ENCODE measurements at regions not wholly inside any gene's neighbourhood (a gene's known extent, or its start where the extent isn't known, plus 50 kb on each side); places are given as distances from the start of the nearest gene placed in this dataset.

DNA sequence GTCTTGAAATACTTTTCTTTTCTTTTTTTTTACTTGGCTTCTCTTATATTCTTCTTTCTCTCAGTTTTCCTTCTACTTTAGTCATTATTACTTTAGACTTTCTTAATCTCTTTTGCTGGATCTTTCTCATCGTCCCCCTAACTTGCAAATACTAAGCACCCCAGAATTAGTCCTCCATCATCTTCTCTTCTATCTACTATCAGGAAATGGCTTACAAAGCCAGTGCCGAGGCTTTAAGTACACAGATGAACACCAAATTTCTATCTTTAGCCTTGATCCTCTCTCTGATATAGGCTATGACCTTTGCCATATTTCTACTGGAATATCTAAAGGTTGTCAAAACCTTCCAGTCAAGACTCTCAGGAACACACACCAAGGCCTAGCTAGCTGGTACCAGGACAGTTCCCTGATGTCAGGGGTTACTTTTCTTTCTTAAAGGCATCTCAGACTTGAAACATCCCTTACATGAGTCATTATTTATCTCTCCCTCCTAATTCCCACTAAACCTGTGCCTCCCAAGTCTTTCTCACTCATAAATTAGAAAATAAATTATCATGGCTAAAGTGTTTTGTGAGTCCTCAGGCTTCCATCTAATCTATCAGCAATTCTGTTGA lies 278.6 kb upstream of the TCF21 start:
- ATAC-seq (no peak), DNase-seq (no peak)
- Histone ChIP-seq H3K4me3 (no peak overlapping the region), H3K27me3 (peaks cover 0 to 11% (median 0%) of the 10 kb centered on the region in 7 donors), H3K27ac (no peak overlapping the region), H3K36me3 (no peaks in the 10 kb centered on the region), H3K4me1 (no peaks in the 10 kb centered on the region), H3K9me3 (no peaks in the 10 kb centered on the region)
- TF ChIP-seq, protein P1, sequence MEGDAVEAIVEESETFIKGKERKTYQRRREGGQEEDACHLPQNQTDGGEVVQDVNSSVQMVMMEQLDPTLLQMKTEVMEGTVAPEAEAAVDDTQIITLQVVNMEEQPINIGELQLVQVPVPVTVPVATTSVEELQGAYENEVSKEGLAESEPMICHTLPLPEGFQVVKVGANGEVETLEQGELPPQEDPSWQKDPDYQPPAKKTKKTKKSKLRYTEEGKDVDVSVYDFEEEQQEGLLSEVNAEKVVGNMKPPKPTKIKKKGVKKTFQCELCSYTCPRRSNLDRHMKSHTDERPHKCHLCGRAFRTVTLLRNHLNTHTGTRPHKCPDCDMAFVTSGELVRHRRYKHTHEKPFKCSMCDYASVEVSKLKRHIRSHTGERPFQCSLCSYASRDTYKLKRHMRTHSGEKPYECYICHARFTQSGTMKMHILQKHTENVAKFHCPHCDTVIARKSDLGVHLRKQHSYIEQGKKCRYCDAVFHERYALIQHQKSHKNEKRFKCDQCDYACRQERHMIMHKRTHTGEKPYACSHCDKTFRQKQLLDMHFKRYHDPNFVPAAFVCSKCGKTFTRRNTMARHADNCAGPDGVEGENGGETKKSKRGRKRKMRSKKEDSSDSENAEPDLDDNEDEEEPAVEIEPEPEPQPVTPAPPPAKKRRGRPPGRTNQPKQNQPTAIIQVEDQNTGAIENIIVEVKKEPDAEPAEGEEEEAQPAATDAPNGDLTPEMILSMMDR (IDR thresholded peaks at IDR 0.05): no peak
- intact Hi-C loops (cut with DNase I): no loop called here
- 69 to 73% methylated on average over 2 of the region's 2 CpGs for WGBS, 2 donors

DNA sequence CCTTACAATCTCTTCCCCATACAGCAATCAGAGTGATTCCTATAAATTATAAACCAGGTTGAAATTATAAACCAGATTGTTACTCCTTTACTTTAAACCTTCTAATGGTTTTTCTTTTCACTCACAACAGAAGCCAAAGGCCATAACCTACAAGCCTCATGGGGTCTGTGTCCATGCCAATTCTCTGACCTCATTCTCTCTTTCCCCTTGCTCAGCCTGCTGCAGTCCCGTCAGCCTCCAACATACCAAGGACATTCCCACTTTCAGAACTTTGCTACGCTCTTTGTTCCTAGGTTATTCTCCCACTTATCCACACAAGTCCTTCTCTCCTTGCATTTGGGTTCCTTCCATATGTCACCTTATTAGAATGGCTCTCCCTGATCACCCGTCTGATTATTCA lies 277.9 kb upstream of the TCF21 start:
- TF ChIP-seq, protein P1 (IDR thresholded peaks at IDR 0.05): no peak
- intact Hi-C loops (cut with DNase I): no loop called here
- Histone ChIP-seq H3K4me1 (no peaks in the 10 kb centered on the region), H3K27me3 (peaks cover 0 to 11% (median 0%) of the 10 kb centered on the region in 7 donors), H3K4me3 (no peak overlapping the region), H3K9me3 (no peaks in the 10 kb centered on the region), H3K27ac (no peak overlapping the region), H3K36me3 (no peaks in the 10 kb centered on the region)
- 59 to 69% methylated on average over 3 of the region's 3 CpGs for WGBS, 2 donors
- ATAC-seq (peak in 5 of 8 donors; percentile 44 to 75 (median 56)), DNase-seq (no peak)

DNA sequence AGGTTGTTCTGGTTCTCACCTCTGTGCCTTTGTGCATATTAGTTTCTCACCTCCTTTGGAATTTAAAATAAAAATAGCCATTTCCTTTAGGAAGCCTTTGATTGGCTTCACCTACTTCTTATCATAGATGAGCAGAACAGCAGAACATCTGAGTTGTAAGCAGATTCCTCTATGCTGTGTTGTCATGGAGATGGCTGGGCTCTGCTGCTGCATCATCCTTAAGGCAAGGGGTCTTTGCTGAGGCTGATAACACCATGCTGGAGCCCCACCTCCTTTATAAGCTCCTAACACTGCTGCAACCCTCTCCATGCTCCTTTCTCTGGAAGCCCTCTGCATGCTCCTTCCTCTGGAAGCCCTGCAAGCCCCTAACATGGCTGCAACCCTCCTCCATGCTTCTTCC lies 276.5 kb upstream of the TCF21 start:
- Histone ChIP-seq H3K4me3 (no peak overlapping the region), H3K36me3 (no peaks in the 10 kb centered on the region), H3K27ac (no peak overlapping the region), H3K9me3 (no peaks in the 10 kb centered on the region), H3K27me3 (peaks cover 0 to 11% (median 0%) of the 10 kb centered on the region in 7 donors), H3K4me1 (no peaks in the 10 kb centered on the region)
- TF ChIP-seq, protein P1 (IDR thresholded peaks at IDR 0.05): no peak
- ATAC-seq (no peak), DNase-seq (no peak)
- intact Hi-C loops (cut with DNase I): no loop called here

DNA sequence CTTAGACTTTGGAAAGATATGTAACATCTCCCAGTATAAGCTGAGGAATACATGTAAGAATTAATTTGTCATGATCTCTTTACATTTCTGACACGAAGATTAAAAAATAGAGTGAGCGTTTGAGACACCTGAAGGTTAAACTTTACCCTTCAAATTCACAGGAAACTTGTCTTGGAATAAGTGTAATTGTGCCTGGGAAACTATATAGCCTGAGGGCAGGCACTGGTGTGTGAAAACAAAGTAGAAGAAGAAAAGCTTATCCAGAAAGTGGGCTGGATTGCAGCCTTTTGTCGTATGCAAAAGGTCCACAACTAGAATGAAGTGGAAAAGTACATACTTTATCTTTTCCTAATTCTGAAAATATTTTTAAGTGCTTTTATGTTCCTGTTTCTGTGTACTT lies 275.7 kb upstream of the TCF21 start:
- Histone ChIP-seq H3K27me3 (peaks cover 0 to 11% (median 0%) of the 10 kb centered on the region in 7 donors), H3K9me3 (no peaks in the 10 kb centered on the region), H3K36me3 (no peaks in the 10 kb centered on the region), H3K4me1 (no peaks in the 10 kb centered on the region), H3K4me3 (no peak overlapping the region), H3K27ac (no peak overlapping the region)
- intact Hi-C loops (cut with DNase I): no loop called here
- WGBS, 2 donors: 62 to 75% methylated on average over 3 of the region's 3 CpGs
- DNase-seq (no peak), ATAC-seq (no peak)
- TF ChIP-seq, protein P1 (IDR thresholded peaks at IDR 0.05): no peak
